GM12891 (cell line): ENCODE measurements at regions not wholly inside any gene's neighbourhood (a gene's known extent, or its start where the extent isn't known, plus 50 kb on each side); places are given as distances from the start of the nearest gene placed in this dataset.

Source experiments
- POLR2A ChIP-seq: IDR thresholded peaks from 2 replicates; pipeline ENCODE4 v1.6.1; 2011; ENCODE audit warnings: low read depth, low read length, control low read depth
- POLR2AphosphoS5 ChIP-seq: IDR thresholded peaks from 2 replicates; pipeline ENCODE4 v1.6.1; 2011; ENCODE audit warnings: low read depth, low read length, control low read depth
- SPI1 ChIP-seq: IDR thresholded peaks from 2 replicates; pipeline ENCODE4 v1.6.1; 2011; ENCODE audit warnings: low read depth, low read length, control low read depth
- TAF1 ChIP-seq: IDR thresholded peaks from 2 replicates; pipeline ENCODE4 v1.6.1; 2011; ENCODE audit warnings: low read depth, low read length, control low read depth

DNA sequence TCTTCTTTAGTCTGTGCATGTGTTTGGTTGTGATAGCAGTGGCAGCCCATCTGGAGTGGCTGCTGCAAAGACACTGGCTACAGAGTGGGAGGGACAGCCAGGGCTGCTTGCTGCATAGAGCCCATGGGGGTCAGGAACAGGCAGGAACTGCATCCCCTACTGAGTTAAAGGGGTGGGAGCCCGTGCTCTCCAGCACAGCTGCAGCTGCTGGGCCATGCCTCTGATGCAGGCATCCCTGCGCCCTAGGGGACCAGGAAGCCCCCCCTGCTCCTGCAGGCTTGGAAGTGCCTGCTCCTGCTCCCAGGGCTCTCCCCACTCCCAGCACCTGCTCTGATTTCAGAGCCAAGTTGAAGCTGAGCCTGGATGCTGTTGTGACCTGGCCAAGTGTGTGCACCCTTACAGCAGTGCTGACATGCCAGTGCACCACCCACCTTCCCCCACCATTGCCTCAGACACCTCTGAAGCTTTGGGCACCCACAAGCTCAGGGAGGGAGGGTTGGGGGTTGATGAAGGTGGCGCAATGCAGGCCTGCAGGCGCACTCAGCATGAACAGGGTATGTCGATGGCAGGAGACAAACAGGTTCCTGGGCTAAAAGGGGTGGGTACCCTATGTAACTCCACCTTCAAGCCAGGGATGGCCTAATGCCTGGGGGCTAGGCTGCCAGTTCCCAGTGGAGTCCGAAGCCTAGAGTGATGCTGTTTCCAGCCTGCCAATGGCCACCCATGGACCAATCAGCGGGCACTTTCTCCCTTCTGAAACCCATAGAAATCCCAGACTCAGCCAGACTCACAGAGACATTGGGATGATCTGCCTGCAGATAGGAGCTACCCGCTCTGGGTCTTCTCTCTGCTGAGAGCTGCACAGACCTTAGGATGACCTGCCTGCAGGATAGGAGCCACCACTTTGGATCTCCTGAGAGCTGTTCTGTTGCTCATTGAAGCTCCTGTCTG, 919.9 kb upstream of the MIR17HG start:
- TF ChIP-seq POLR2A, result no peak
- no peak for TF ChIP-seq POLR2AphosphoS5
- TF ChIP-seq TAF1, result no peak
- no peak for TF ChIP-seq SPI1
